Fibroblast of pulmonary artery (primary cell): ENCODE measurements at regions not wholly inside any gene's neighbourhood (a gene's known extent, or its start where the extent isn't known, plus 50 kb on each side); places are given as distances from the start of the nearest gene placed in this dataset.
"Not testable (repeated sequence)": the region's sequence is repeated elsewhere in the genome, so short reads cannot be mapped to it uniquely, and the experiment has no call there.

Source experiments
- DNase-seq: peaks from one replicate; pipeline ENCODE4 v3.0.0-alpha.2; 2010; ENCODE audit warnings: low read depth
- H3K4me3 ChIP-seq: replicated peaks from 2 replicates; pipeline ENCODE4 v1.5.1; 2011; ENCODE audit warnings: low read depth, mild to moderate bottlenecking, control low read depth, low read length, moderate library complexity
- TF ChIP-seq, protein P1 (sequence below): IDR thresholded peaks from 2 replicates; pipeline ENCODE4 v1.5.1; 2011; ENCODE audit warnings: mild to moderate bottlenecking, control low read depth, low read length, inconsistent platforms; ENCODE audit errors: missing control alignments

GRCh38 chr2:94576486-94576885, 294.7 kb upstream of the TEKT4 start:
- DNase-seq, H3K4me3 ChIP-seq: not testable (repeated sequence)

DNA sequence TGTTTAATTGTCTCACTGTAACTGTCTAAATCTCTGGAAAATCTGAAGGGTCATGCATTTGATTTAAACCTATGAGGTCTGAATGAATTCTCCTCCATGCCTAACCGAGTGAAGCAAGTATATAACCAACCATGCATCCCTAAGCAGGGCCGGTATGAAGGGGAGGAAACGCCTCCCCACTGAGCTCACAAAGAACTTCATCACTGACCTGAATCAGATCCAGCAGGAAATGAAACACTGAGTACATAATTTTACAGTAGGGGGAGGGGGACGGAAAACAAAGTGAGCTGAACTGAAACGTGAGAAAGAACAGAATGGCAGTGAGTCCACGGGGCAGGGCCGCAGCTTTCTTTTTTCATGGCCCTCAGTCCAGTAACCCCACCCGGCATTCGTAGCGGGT, 294.1 kb upstream of the TEKT4 start:
- not testable (repeated sequence) for H3K4me3 ChIP-seq
- DNase-seq: peak; percentile 2

DNA sequence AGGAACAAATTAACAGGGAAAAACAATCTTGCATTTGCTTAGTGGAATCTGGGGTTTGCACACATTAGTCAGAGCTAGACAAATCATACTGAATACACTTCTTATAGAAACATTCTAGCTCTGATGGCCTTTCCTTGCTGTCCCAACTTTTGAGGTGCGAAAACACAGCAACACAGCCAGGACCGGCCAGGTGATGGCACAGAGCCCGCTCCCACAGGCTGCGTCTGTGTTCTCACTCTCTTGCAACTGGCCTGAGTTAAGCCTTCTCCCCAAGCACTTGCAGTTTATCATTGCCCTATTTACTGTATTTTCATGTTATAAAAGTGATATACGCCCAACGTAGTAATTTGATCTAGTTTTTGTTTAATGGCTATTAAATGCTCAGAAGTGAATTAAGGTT, 292.0 kb upstream of the TEKT4 start:
- not testable (repeated sequence) for H3K4me3 ChIP-seq, DNase-seq

- not testable (repeated sequence) for H3K4me3 ChIP-seq, DNase-seq
Measured at GRCh38 chr2:94583081-94583723, 288.0 kb upstream of the TEKT4 start.

DNA sequence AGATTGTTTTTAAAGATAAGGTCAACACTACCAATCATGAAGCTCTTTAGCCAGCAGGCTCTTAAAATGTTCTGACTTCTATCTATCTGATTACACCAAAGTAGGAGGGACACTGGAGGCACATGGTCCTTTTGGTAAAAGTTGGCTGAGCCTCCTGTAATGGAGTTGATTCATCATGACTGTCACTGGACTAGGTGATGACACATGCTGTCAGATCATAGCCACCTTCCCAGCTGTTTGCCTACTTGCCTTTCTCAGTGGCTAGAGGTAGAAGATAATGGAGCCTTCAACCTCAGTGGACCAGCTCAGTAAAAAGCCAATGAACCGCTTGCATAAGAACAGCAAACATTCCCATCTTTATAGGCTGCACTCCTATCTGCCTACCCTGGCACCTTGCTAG, 286.7 kb upstream of the TEKT4 start:
- H3K4me3 ChIP-seq, DNase-seq: not testable (repeated sequence)

DNA sequence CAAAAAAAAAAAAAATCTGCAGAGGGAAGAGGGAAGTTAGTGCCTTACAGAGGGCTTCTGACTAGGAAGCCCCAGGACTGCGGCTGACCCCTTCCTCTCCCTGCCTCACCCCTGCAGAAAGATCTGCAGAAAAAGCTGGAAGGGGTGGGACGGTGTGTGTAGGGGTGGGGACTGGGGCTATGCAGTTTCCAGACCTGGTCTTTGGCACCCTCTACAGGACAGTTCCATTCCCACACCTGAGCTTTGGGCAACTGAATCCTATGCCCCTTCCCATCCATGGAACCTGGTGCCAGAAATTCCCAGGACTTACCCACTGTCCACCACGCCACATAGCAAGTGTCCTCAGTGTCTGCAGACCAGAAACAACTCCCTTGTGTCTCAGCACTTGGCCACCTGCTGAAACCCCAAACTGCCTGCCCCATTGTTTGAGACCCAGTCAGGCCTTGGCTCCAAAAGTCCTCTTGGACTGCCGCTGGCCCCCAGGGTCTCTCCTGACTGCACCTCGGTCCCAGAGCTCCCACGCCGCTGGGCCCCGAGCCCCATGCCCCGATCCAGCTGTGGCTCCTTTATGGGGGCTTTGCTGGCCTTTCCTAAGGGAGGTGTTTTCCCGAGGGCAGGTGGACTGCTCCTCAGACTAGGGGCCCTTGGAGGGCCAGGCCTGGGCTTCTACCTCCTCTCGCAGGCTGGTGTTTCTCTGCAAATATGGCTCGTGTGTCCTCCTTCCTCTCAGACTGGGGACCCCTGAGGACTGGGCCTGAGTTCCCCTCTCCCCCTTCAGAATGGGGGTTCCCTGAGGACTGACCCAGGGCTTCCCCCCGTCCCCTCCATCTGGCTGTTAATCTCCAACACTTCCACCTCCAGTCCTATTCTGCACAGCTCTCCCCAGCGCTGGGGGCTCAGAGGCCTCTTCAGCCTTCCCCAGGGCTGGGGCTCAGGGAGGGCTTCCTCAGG, 284.9 kb upstream of the TEKT4 start:
- not testable (repeated sequence) for H3K4me3 ChIP-seq, DNase-seq

DNA sequence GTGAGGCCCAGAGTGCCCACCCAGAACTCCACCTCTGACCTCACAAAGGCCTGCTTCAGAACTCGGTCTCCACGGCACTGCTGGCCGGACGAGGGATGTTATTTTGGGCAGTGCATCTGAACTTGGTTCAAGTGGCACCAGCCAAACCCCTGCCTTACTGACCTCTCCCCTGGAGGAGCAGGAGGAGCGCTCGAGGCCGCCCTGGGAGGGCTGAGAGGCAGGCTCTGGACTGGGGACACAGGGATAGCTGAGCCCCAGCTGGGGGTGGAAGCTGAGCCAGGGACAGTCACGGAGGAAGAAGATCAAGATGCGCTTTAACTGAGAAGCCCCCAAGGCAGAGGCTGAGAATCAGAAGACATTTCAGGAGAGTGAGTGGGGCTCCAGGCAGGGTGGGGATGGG, 284.2 kb upstream of the TEKT4 start:
- not testable (repeated sequence) for DNase-seq, H3K4me3 ChIP-seq

DNA sequence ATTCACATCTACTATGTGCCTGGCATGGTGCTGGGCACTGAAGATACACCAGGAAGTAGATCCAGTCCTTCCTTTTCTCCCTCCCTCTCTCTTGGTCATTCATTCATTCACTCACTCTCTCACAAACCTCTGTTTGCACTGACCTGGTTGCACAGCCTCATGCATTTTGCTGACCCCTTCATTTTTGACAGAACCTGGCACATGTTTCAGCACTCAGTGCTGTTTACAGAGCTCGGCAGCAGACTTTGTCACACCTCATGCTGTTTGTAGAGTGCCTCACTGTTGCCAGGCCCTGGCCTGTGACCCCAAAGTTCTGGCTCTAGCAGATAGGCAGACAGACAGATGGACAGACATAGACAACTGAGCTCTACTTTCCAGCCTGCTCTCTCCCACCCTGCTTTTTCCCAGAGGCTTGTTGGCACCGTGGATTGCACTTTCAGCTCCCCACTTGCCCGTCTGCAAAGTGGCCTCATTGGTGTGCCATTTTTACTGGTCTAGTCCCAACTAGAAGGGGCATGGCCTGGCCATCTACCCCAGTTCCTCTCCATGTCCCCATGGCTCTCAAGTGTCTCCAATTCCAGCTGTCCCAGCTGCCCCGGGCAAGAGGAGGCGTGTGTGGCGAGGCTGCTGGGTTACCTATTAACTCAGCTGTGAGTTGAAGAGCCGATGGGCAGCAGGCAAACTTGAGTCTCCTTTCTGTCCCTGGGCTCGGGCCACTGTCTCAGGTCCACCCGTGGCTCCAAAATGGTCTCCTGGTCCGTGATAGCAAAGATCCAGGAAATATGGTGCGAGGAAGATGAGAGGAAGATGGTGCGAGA, 277.0 kb upstream of the TEKT4 start:
- H3K4me3 ChIP-seq, DNase-seq: not testable (repeated sequence)

DNA sequence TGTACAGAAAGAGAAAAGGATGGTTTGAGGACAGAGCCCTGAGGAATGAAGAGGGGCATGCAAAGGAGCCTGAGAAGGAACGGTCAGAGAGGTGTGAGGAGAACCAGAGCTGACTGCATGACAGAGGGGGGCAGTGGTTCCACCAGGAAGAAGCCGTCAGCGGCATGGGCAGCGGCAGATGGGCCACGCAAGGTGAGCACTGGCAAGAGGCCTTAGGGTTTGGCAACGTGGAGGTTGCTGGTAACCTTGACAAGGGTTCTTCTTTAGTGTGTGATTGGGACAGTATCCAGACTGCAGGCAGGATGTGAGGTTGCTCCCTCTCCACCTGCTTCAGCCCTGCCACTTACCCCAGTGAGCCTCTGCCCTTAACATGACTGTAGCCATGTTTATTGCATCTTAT, 275.3 kb upstream of the TEKT4 start:
- DNase-seq, H3K4me3 ChIP-seq: not testable (repeated sequence)

DNA sequence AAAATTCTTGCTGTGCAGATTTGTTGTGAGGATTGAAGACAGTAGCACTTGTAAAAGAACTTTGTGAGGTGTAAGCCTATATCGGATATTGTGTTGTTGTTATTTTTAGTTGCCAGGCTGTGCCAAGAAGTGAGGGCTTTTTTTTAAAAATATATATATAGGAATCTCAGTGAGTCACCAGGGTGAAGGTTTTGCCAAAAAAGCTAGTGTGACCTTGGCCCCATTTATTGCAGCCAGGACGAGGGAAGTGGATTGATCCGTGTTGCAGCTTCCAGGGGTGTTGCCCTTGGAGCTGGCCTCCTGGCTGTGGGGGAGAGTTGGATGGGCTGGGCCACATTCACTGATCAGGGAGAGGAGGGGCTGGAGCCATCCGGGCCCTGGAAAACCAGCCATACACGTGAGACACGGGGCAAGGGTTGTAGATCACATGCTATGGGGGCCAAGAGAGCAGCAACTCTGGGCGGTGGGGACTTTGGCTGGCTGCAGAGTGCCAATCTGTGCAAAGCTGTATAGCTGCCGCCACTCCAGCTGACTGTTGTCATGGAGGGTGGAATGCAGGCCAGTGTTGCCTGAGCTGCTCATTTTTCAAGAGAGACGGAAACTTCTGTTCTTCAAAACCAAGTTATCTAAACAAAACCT, 273.0 kb upstream of the TEKT4 start:
- not testable (repeated sequence) for DNase-seq, H3K4me3 ChIP-seq

- DNase-seq, H3K4me3 ChIP-seq: not testable (repeated sequence)
Measured at GRCh38 chr2:94600929-94601328, 270.3 kb upstream of the TEKT4 start.

- no peak for DNase-seq
- TF ChIP-seq, protein P1, sequence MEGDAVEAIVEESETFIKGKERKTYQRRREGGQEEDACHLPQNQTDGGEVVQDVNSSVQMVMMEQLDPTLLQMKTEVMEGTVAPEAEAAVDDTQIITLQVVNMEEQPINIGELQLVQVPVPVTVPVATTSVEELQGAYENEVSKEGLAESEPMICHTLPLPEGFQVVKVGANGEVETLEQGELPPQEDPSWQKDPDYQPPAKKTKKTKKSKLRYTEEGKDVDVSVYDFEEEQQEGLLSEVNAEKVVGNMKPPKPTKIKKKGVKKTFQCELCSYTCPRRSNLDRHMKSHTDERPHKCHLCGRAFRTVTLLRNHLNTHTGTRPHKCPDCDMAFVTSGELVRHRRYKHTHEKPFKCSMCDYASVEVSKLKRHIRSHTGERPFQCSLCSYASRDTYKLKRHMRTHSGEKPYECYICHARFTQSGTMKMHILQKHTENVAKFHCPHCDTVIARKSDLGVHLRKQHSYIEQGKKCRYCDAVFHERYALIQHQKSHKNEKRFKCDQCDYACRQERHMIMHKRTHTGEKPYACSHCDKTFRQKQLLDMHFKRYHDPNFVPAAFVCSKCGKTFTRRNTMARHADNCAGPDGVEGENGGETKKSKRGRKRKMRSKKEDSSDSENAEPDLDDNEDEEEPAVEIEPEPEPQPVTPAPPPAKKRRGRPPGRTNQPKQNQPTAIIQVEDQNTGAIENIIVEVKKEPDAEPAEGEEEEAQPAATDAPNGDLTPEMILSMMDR: no peak
- no peak overlapping the region for H3K4me3 ChIP-seq
Measured at GRCh38 chr2:94602466-94602865, 268.8 kb upstream of the TEKT4 start.
